Stimulated activated CD8-positive, alpha-beta memory T cell treated with anti-CD3 and anti-CD28 coated beads, Interleukin-4, amount 100 ng/mL, for 48 hours (primary cell): ENCODE measurements at regions not wholly inside any gene's neighbourhood (a gene's known extent, or its start where the extent isn't known, plus 50 kb on each side); places are given as distances from the start of the nearest gene placed in this dataset.
"Not testable (repeated sequence)": the region's sequence is repeated elsewhere in the genome, so short reads cannot be mapped to it uniquely, and the experiment has no call there.

ENCODE experiments used
- DNase-seq: peaks from one replicate; pipeline ENCODE4 v3.0.0-alpha.2; 2020

DNA sequence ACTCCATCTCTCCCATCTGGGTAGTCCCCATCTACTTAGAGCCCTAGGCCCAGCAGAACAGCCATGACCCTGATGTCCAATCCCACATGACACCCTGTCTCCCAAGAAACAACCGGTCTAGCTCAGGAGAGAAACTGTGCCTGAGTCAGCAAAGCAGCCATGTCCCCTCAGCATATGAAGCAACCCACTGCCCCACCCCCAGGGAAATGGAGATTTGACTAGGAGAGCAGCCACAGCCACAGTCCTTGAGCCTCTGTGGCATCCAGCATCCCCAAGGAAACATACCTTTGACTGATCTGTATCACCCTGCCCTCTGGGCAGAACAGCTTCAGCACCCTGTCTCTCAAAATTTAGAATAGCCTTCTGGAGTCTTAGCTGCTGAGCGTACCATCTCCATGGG lies 641.9 kb upstream of the FBXO33 start:
- no peak for DNase-seq

DNA sequence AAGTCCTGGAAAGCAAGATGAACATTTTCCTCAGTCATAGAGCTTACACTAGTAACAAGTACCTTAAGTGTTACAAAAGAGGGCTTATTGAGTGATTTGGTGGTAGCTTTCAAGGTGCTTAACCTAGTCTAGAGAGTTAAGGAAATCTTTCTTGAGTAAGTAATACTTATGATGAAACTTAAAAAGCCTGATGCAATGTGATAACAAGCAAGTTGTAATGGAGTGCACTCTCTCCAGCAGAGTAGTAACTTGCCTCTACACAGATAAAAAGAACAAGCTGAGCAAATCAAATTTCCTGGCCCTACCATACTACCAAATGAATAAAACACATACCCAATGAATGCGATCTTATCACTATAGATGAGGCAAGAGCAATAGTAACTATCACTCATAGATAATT lies 639.9 kb upstream of the FBXO33 start:
- no peak for DNase-seq

DNA sequence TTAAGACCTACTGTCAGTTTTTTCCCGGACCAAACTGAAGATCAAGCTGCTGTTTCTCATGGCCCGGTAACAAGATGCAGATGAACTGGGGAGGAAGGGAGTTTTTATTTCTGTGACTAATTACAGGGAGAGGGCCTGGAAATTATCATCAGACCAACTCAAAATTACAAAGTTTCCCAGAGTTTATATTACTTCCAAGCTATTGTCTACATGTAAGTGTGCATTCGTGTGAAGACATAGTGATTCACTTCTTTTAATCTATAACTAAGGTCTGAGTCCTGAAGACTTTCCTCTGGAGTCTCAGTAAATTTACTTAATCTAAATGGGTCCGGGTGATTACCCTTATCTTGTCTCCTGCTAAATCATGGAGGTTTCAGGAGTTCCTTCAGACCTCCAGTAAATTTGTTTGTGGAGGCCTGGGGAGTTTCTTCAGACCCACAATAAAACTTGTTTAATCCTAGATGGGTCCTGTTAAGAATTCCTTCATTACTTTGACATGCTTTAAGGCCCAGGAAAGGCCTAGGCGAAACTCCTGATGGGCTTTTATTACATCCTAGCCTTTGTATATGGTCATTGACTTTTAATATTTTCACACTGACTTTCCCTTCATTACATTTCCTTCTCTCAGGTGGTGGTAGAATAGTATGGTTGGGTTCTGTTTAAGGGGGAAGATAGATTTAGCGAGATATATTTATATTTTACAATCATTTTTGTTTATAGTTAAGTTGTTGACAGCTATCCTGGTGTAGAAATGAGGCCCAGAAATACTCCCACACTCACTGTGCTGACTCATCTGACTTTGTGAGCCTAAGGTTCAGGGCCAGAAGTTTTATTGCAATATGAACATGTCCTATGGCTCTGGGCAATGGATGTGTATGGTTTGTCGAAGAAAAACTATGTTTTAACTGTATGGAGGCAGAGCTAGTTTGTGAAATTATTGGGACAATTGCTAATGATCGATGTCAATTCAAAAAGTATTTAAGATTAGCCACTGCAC lies 627.0 kb upstream of the FBXO33 start:
- no peak for DNase-seq

DNA sequence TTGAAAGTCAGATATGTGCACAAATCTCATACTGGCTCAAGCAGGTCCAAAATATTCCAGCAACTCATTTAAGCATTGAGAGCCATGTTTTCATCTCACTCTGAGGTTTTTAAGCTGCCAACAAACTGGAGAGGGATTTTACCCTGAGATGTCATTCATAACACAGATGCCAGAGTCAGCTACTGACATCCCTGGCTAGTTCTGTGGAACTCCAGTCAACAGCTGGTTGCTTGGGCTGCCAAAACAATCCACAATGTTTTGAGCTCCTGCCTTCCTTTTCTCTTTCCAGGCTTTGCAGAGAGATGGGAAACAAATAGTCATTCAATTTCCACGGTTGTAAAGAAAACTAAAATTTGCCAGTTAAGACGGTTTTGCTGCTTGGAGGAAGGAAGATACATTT lies 621.2 kb upstream of the FBXO33 start:
- no peak for DNase-seq

DNA sequence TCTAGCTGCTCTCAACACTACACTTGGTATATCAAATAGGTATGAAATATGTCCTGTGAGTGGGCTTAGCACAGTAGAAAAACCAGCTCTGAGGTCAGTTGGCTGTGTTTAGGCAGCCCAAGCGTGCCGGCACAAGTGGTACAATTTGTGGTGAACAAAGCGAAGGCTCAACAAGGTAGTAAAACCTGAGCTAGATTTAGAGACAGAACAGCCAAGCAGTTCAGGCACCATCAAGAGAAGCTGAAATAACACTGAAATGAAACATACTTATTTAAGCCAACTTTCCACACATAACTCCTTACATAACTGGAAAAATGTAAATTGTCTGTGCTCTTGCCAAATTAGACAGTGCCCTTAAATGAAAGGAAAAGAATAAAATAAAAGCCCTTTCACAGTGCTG lies 596.8 kb upstream of the FBXO33 start:
- no peak for DNase-seq

DNA sequence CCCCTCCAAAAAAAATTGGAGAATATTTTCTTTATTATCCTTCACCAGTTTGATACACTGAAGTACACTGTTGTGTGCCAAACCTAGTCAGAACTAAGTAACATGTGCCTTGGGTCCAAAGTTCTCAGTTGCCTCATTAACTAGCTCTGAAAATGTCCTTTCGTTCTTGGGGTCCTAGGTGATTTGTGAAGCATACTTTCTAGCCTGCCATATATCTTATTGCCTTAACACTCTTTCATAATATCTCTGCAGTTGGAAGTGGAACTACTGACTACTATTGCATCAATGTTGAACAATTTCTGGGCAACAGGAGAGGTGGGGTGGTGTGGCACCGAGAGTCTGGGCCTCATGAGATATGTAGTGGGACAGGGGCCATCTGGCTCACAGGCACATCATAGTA lies 592.9 kb upstream of the FBXO33 start:
- no peak for DNase-seq

DNA sequence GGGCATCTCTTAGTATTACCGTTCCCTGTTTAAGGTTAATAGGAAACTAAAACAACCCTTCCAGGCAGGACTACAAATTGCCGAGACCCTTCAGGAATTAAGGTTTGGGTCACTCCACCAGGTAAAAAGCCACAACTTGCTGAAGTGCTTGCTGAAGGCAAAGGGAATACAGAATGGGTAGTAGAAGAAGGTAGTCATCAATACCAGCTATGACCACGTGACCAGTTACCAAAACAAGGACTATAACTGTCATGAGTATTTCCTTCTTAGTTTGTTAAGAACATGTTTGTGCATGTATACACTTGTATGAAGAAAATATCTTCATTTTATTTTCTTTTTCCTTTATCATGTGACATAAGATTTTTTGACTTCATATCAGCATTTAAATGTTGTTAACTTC lies 578.7 kb upstream of the FBXO33 start:
- DNase-seq, result no peak

DNA sequence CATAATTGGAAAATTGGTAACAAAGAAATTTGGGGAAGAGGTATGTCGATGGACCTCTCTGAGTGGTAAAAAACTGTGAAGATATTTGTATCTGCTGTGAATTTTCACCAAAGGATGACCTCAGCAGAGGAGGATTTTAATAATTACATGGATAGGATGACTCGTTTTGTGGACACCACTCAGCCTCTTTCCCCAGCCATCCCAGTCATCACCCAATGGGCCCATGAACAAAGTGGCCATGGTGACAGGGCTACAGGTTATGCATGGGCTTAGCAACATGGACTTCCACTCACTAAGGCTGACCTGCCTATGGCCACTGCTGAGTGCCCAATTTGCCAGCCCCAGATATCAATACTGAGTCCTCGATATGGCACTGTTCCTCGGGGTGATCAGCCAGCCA lies 577.5 kb upstream of the FBXO33 start:
- DNase-seq, result no peak

DNA sequence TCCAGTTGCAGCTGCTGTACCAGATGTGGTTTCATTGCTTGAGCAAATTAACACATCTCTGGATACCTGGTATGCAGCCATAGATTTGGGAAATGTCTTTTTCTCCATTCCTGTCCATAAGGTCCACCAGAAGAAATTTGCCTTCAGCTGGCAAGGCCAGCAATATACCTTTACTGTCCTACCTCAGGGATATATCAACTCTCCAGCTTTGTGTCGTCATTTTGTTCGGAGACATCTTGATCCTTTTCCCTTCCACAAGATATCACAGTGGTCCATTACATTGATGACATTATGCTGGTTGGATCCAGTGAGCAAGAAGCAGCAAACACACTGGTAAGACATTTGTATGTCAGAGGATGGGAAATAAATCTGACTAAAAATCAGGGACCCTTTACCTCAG lies 576.1 kb upstream of the FBXO33 start:
- DNase-seq, result not testable (repeated sequence)

DNA sequence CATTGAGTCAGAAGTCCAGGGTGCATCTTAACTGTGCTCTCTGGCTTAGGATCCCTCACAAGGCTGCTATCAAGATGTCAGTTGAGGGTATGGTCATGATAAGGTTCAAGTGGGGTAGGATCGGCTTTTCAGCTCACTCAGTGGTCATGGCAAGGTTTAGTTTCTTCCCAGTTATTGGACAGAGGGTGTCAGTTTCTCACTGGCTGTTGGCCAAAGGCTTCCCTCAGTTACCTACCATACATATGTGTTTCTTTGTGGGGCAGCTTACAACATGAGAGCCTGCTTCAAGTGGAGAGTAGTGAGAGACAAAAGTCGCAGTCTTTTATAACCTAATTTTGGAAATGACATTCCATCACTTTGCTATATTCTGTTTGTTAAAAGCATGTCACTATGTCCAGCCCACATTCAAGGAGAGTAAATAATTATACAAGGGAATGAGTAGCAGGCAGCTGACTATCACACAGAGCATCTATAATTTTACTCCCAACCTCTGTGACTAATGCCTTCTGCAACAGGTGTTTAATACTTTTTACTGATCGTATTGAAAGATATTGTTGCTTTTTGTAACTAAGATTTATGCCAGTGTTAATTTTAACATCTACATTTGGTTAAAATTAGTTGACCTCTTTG lies 572.8 kb upstream of the FBXO33 start:
- no peak for DNase-seq

DNA sequence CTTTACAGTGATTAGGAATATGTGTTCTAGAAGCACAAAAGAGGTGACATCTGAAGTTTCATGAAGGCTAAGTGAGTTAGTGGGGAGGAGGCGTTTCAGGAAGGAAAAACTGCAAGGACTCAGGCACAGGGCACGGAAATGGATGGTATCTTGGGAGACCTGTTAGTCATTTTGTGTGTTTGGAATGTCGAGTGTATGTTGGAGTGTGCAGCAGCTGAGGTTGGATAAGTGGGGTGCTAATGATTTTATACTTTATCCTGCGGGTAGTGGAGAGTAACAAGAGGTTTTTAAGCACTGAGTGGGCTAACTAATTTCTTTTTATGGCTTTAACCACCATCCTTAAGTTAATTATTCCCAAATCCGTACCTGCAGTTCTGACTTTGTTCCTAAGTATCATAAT lies 571.5 kb upstream of the FBXO33 start:
- DNase-seq, result no peak

DNA sequence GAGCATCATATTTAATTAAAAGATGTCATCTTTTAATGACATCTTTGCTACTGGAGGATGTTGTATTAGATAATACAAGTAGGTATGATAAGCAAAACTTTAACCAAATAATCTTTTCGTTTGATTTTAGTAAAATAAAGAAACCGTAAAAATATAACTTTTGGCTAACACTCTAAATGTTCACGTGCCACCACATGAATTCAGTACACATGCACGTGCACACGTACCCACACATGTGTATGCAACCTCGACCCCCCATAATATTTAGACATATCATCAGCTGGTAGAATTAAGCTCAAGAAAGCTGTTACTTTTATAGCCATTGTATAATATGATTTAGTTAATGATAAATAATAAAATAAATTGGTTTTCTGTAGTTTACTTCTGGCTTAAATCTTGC lies 566.6 kb upstream of the FBXO33 start:
- no peak for DNase-seq

DNA sequence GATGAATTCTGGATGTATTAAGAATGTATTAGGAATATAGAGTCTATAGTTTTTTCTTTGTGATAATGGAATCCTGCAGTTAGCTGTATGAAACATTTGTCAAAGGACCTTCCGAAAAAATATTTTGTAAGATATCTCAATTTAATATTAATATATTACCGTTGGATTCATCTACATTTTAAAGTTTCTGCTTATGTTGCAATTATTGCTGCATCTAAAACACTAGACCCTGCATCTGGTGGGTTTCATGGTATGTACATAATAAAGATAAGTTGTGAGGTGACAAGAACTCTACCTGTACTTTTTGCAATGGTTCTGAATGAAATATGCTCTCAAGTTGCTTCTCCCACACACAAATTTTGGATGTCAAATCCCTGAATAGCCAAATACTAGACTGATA lies 565.9 kb upstream of the FBXO33 start:
- DNase-seq, result no peak

DNA sequence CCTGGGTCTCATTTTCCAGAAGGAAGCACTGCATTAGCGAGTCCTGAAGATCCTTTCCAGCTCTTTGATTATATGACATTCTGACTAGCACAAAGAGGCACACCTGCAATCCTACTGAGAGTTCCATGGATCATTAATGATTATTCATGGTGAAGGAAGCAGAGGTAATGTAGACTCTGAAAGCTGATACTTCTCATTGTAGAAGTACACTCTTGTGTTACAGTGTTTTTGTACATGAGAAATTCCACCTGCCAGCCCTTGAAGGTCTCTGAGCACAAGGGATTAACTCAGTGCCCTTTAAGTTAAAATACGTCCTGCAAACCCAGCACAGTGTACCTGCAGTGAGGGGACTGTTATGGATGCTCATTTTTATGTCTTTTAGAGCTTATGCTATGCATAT lies 558.8 kb upstream of the FBXO33 start:
- no peak for DNase-seq

DNA sequence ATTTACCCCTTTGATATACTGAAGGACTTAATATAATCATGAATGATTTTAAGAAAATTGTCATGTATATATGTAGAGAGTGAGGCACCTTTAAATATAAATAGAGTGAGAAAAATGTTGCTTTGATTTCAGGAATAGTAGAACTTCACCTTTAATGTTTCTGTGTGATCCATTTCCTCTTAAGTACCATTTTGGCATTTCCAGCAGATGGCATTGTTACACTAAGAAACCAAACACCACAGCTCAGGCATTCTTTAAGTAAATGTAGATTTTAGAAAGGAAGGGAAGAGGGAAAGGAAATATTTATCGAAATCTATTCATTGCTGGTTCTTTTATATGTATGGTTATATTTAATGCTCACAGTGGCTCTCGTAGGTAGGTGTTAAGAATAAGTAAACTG lies 556.7 kb upstream of the FBXO33 start:
- no peak for DNase-seq

DNA sequence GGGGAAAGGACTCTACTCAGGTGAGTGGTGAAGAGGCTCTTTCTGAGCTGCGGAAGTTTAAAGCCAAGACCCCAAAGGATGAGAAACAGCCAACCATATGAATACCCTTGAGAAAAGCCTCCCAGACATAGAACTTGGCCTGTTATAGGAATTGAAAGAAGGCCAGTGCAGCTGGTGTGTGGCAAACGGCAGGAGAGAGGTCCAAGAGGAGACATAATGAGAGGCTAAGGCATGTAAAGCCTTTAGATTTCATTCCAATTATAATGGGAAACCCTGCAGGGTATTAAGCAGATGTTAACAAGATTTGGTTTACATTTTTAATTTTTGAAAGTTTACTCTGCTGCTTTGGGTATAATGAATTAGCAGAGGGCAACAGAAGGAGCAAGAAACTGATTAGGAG lies 552.1 kb upstream of the FBXO33 start:
- no peak for DNase-seq

DNA sequence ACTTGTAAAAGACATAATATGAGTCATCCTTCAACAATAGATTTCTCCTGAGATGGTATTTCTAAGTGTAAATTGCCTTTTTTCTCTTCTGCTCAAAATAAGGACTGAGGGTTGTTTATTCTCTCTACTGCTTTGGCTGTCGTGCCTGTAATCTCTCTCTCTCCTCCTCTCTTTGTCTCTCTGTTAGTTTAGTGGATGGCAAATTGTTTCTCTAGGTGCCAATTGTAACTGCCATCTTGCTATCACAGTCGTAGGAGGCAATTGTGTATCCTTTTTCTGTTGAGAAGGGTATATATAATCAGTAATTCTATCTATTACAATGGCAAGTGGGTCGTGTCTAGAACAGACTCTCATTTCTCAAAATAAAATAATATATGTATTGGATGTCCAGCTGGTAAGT lies 545.0 kb upstream of the FBXO33 start:
- no peak for DNase-seq

DNA sequence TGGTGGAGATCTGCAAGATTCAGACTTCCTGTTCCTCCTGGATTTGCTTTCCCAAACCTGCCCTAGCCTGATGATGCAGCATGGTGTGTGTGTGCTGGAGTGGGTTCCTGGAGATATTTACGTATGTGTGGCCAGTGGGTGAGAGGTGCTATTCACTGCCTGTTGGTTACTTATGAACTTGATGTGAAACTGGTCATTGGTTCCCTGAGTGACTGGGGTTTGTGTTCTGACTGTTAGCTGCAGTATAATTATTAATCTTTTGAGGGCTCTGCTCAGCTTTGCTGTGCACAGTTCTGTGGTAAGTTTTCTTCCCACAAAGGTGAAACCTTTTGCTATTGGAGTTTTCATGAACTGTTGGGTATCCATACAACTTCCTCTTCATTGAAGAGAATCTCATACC lies 541.8 kb upstream of the FBXO33 start:
- no peak for DNase-seq

DNA sequence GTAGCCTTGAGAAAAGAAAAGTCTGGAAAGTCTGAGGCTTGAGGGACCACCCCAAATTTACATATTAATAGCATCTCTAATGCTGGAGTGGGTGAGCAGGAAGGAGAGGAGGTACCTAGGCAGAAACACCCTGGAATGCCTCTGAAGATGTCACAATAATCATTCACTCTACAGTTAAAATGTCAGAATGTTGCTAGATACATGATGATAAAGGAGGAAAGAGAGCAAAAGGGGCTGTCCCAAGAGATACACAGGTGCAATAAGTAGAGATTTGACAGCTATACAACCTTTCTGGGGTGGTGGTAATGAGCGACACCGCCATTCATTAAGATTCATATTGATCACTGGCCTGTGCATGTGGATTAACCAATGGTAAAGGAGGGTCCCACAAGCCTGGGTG lies 540.5 kb upstream of the FBXO33 start:
- DNase-seq, result no peak

DNA sequence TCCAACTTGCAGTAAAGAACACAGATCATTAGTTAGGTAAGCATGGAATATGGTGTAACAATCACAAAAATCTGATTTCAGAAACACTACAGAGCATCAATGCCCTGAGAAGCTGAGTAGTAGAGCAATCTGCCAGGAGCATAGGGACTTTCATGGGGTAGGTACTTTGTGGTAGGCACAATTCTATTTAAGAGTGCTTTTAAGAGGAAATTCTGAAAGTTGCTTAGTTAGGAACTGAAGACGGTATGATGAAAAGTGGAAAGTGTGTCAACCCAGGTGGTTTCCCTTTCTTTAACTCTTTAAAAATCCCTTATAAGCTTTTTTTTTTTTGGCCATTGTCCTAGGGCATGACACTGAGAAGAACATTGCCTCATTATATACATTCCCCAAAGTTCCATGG lies 535.7 kb upstream of the FBXO33 start:
- DNase-seq, result no peak

DNA sequence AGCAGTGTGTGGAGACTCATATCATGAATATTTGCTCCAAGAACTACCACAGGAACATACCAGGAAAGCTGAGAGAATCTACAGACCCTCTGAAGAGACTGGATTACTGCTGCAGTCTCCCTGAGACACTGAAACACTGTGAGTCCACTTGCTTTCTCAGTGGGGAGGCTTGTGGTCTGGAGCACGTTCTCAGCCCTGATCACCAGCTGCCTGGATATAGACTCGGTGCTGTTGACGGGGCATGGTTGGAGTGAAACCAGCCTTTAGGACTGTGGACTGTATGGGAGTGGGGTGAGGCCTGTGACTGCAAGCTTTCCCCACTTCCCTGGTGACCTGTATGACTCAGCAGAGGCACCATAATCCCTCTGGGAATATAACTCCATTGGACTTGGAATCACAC lies 525.8 kb upstream of the FBXO33 start:
- DNase-seq, result no peak

DNA sequence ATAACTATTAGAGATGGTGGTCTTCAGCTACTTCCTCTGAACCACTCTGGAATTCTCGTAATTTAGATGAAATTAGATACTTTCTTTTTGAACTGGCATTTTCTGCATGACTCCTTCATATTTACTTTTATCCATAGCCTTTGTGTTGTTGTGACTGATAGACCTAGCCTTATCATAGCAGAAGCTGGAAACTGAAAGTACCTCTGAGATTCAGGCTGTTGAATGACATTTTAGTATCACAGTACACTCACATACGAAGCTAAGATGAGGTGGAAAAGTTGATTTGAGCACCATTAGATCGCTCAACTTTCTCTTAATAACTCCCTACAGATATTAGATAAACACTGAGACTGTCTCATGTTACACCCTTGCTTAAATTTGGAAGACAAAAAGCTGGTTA lies 525.1 kb upstream of the FBXO33 start:
- no peak for DNase-seq

DNA sequence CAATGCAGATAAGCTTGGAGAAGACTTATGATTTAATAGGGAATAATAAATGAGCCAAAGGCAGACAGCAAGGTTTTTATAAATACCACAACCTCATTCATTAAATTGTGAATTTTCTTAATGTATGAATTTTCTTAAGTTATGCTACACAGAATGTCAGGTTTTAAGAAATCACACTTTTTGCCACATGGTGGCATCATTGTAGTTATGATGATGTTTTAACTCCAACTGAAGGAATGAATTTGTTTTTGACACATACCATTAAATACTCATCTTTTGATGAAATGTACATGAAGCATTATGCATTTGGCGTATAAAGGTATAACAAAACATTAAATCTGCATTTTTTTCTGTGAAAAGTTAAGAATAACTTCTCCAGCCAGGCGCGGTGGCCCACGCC lies 524.1 kb upstream of the FBXO33 start:
- DNase-seq, result no peak

DNA sequence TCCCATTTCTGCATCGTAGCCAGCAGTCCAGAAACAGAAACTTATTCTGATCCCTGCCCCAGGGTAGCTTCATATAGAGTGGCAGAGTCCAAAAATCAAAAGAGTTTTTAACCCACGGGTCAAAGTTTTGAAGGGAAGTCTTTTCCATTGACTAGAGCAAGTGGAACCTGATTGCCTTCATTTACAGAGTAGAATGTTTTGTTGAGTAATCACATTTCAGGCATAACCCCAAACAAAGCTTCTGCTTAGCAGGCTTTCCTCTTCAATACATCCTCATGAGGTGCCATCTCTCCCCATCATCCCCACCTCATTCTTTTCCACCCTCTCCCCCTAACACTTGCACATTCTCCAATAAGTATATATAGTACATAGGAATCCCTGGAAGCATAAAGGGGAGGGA lies 516.0 kb upstream of the FBXO33 start:
- DNase-seq, result no peak

DNA sequence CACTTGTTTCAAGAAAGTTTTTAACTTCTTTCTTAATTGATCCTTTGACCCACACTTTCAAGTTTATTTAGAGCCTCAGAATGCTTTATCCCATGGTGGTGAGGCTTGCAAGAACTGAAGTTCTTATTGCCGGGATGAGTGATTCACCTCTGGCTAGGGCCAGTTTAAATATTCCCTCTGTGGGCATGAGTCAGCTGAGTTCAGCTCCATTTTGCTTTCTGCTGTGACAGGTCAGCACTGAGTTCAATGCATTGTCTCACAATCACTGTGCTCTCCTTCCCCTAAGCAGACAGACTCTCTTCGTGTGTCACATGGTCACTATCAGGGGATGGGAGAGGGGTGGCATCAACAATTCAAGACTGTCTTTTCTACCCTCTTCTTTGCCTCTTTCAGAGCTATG lies 514.6 kb upstream of the FBXO33 start:
- no peak for DNase-seq
